ENCODE measurements at regions not wholly inside any gene's neighbourhood (a gene's known extent, or its start where the extent isn't known, plus 50 kb on each side); places are given as distances from the start of the nearest gene placed in this dataset.

DNA sequence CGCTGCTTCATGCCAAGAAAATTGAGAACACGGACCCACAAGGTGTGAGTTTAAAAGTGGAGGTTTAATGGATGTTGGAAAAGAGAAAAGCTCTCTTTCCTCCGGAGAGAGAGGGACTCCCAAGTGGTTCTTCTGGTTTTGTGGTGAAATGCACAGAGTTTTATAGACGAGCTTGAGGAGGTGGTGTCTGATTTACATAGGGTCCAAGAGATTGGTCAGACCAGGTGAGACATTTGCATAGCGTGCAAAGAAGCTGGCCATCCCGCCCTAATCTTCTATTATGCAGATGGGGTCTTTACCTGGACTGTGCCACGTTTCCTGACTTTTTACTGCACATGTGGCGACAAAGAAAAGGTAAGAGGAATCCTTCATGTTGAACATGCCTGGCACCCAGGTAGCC, 236.4 kb upstream of the PCDH9 start:
- no peak for TF ChIP-seq CTCF (IDR thresholded peaks at IDR 0.05)
- no peak for TF ChIP-seq REST (IDR thresholded peaks at IDR 0.05; ENCODE audit: insufficient read depth in 1 of 2, low read depth in 2 of 2, low read length in 1 of 2)
- no peak for TF ChIP-seq POLR2AphosphoS5 (IDR thresholded peaks at IDR 0.05; ENCODE audit: low read depth, low read length)
